Stomach (tissue), 4 donors: ENCODE measurements at regions not wholly inside any gene's neighbourhood (a gene's known extent, or its start where the extent isn't known, plus 50 kb on each side); places are given as distances from the start of the nearest gene placed in this dataset.

Source experiments
- EP300 ChIP-seq: sonication (generic); formaldehyde crosslinking; IDR thresholded peaks from one replicate; pipeline ENCODE4 v1.6.1; 2017; ENCODE audit warnings: antibody characterized with exemption
- POLR2A ChIP-seq, 4 donors: fragments of 450-650 bp; IDR thresholded peaks; one replicate each; pipeline ENCODE4 v1.6.1; 2016; ENCODE audit warnings: antibody characterized with exemption in 4 of 4, control low read depth in 2 of 4, mild to moderate bottlenecking in 1 of 4, moderate library complexity in 1 of 4
- POLR2AphosphoS5 ChIP-seq, 3 donors: sonication (generic); formaldehyde crosslinking; IDR thresholded peaks; one replicate each; pipeline ENCODE4 v1.6.1; 2016; ENCODE audit warnings: antibody characterized with exemption in 3 of 3
- TF ChIP-seq, protein P1 (sequence below), 7 experiments: fragments of 450-650 bp in 4 of 7; fragments of 200-600 bp in 3 of 7; sonication (generic) in 3 of 7; IDR thresholded peaks; one replicate each; pipeline ENCODE4 v1.5.1; 2016 to 2019; ENCODE audit warnings: antibody characterized with exemption in 7 of 7, control low read depth in 2 of 7, mild to moderate bottlenecking in 1 of 7

DNA sequence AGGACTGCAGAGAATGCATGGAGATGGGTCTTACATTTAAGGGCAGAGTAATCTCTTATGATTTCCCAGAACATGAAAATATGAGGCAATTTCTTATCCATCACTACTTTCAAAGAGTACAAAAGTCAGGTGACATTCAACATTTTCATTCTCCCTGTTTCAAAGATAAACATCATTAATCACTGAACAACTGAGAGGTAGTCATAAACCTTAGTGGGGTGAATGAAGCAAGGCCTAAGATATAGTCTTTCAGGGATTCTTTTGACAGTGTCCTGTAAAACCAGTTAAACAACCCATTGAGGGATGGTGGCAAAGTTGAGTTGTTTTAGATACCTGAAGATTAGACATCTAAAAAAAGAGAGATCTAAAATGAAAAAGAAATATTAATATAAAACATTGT is 271.6 kb upstream of the CBLB start:
- TF ChIP-seq, protein P1, sequence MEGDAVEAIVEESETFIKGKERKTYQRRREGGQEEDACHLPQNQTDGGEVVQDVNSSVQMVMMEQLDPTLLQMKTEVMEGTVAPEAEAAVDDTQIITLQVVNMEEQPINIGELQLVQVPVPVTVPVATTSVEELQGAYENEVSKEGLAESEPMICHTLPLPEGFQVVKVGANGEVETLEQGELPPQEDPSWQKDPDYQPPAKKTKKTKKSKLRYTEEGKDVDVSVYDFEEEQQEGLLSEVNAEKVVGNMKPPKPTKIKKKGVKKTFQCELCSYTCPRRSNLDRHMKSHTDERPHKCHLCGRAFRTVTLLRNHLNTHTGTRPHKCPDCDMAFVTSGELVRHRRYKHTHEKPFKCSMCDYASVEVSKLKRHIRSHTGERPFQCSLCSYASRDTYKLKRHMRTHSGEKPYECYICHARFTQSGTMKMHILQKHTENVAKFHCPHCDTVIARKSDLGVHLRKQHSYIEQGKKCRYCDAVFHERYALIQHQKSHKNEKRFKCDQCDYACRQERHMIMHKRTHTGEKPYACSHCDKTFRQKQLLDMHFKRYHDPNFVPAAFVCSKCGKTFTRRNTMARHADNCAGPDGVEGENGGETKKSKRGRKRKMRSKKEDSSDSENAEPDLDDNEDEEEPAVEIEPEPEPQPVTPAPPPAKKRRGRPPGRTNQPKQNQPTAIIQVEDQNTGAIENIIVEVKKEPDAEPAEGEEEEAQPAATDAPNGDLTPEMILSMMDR (IDR thresholded peaks at IDR 0.05) = no peak
- no peak for TF ChIP-seq POLR2AphosphoS5 (IDR thresholded peaks at IDR 0.05)
- no peak for TF ChIP-seq POLR2A (IDR thresholded peaks at IDR 0.05)
- TF ChIP-seq EP300 = no peak
